Activated T-helper 1 cell treated with anti-CD3 and anti-CD28 coated beads, Interleukin-2, amount 50 U/mL, for 16 hours (primary cell): ENCODE measurements at regions not wholly inside any gene's neighbourhood (a gene's known extent, or its start where the extent isn't known, plus 50 kb on each side); places are given as distances from the start of the nearest gene placed in this dataset.

Experiments
- DNase-seq, 2 donors: peaks; one replicate each; pipeline ENCODE4 v3.0.0-alpha.2; 2020; ENCODE audit warnings: low read depth in 1 of 2, low spot score in 1 of 2

- no peak for DNase-seq
Observed at GRCh38 chr22:48099251-48099650, 1336.8 kb downstream of the TBC1D22A start.

- no peak for DNase-seq
Observed at GRCh38 chr22:48098921-48099245, 1336.4 kb downstream of the TBC1D22A start.

- DNase-seq, result no peak
Observed at GRCh38 chr22:48098243-48098920, 1335.9 kb downstream of the TBC1D22A start.

GRCh38 chr22:48097723-48098122 is 1335.3 kb downstream of the TBC1D22A start:
- no peak for DNase-seq

- DNase-seq, result no peak
Observed at GRCh38 chr22:48096851-48097665, 1334.6 kb downstream of the TBC1D22A start.

GRCh38 chr22:48096411-48096810 is 1334.0 kb downstream of the TBC1D22A start:
- no peak for DNase-seq

GRCh38 chr22:48093981-48094380 is 1331.5 kb downstream of the TBC1D22A start:
- no peak for DNase-seq

- DNase-seq, result no peak
Observed at GRCh38 chr22:48092866-48093265, 1330.4 kb downstream of the TBC1D22A start.

- DNase-seq, result no peak
Observed at GRCh38 chr22:48091656-48092223, 1329.3 kb downstream of the TBC1D22A start.

GRCh38 chr22:48091060-48091650 is 1328.7 kb downstream of the TBC1D22A start:
- no peak for DNase-seq

GRCh38 chr22:48090332-48090672 is 1327.9 kb downstream of the TBC1D22A start:
- no peak for DNase-seq

GRCh38 chr22:48089601-48090331 is 1327.3 kb downstream of the TBC1D22A start:
- DNase-seq, result no peak

GRCh38 chr22:48088926-48089536 is 1326.6 kb downstream of the TBC1D22A start:
- no peak for DNase-seq

- DNase-seq, result no peak
Observed at GRCh38 chr22:48088251-48088650, 1325.8 kb downstream of the TBC1D22A start.

- no peak for DNase-seq
Observed at GRCh38 chr22:48085901-48086645, 1323.6 kb downstream of the TBC1D22A start.

- no peak for DNase-seq
Observed at GRCh38 chr22:48084729-48085050, 1322.2 kb downstream of the TBC1D22A start.

GRCh38 chr22:48084041-48084728 is 1321.7 kb downstream of the TBC1D22A start:
- no peak for DNase-seq

- no peak for DNase-seq
Observed at GRCh38 chr22:48083502-48083901, 1321.1 kb downstream of the TBC1D22A start.

- no peak for DNase-seq
Observed at GRCh38 chr22:48082284-48082683, 1319.8 kb downstream of the TBC1D22A start.

- no peak for DNase-seq
Observed at GRCh38 chr22:48081281-48081680, 1318.8 kb downstream of the TBC1D22A start.
